H1 (cell line): ENCODE measurements at regions not wholly inside any gene's neighbourhood (a gene's known extent, or its start where the extent isn't known, plus 50 kb on each side); places are given as distances from the start of the nearest gene placed in this dataset.

Experiments
- CTCF ChIA-PET: fragments of 300-600 bp; sonication (Branson Sonifier 250); formaldehyde crosslinking; loops from one replicate; lab custom pipeline; 2021; ENCODE audit not compliant: partially characterized antibody; lab: Charles Lee
- POLR2A ChIA-PET: fragments of 300-600 bp; sonication (Branson Sonifier 250); formaldehyde crosslinking; loops from one replicate; lab custom pipeline; 2021; ENCODE audit warnings: inconsistent platforms; ENCODE audit not compliant: partially characterized antibody; lab: Charles Lee
- DNase-seq, 2 experiments: peaks; one replicate each; pipeline versions ENCODE4 v3.0.0 to v3.0.0-alpha.2; 2010 to 2022; ENCODE audit warnings: low spot score in 2 of 2, low read depth in 1 of 2, mixed read lengths in 1 of 2
- FAIRE-seq: peaks from 2 replicates; lab custom pipeline; 2011; peaks lifted over from hg19 to GRCh38; lab: Jason Lieb, UNC
- H2AFZ ChIP-seq: 2 replicates; pipeline ENCODE4 v1.8.1; 2012; ENCODE audit warnings: low read length, inconsistent platforms
- H2AK5ac ChIP-seq: 2 replicates; pipeline ENCODE4 v1.6.1; 2013; ENCODE audit warnings: low read depth, low read length
- H2BK120ac ChIP-seq: replicated peaks from 2 replicates; pipeline ENCODE3; 2013; ENCODE audit warnings: low read depth, low read length, inconsistent platforms
- H2BK12ac ChIP-seq: 2 replicates; pipeline ENCODE4 v1.6.1; 2013; ENCODE audit warnings: low read depth, low read length
- H2BK15ac ChIP-seq: 2 replicates; pipeline ENCODE4 v1.6.1; 2013; ENCODE audit warnings: low read length
- H2BK20ac ChIP-seq: 2 replicates; pipeline ENCODE4 v1.6.1; 2013; ENCODE audit warnings: low read length
- H2BK5ac ChIP-seq: 2 replicates; pipeline ENCODE4 v1.6.1; 2013; ENCODE audit warnings: low read depth, low read length
- H3K14ac ChIP-seq: 2 replicates; pipeline ENCODE4 v1.6.1; 2013; ENCODE audit warnings: inconsistent platforms; ENCODE audit not compliant: insufficient read length
- H3K18ac ChIP-seq: 2 replicates; pipeline ENCODE4 v1.6.1; 2013; ENCODE audit warnings: low read length; ENCODE audit errors: extremely low read depth
- H3K23ac ChIP-seq: 2 replicates; pipeline ENCODE4 v1.6.1; 2013; ENCODE audit warnings: inconsistent platforms; ENCODE audit not compliant: insufficient read length
- H3K23me2 ChIP-seq: 2 replicates; pipeline ENCODE4 v1.6.1; 2013; ENCODE audit warnings: low read depth, low read length
- H3K27ac ChIP-seq: 2 replicates; pipeline ENCODE4 v1.6.1; 2011; ENCODE audit warnings: low read depth, low read length, inconsistent platforms
- H3K27me3 ChIP-seq, 4 experiments: replicated peaks in 1 of 4; 1 replicate in 1 of 4; 2 replicates in 3 of 4; pipeline versions ENCODE4 v1.6.1 to v1.8.1; 2011 to 2013; ENCODE audit warnings: low read length in 3 of 4, mild to moderate bottlenecking in 3 of 4, inconsistent platforms in 2 of 4, mixed read lengths in 2 of 4, moderate library complexity in 1 of 4; ENCODE audit not compliant: control insufficient read depth in 3 of 4, insufficient read depth in 3 of 4; ENCODE audit errors: extremely low read depth in 1 of 4
- H3K36me3 ChIP-seq, 4 experiments: 2 replicates each; pipeline versions ENCODE4 v1.6.1 to v1.8.1; 2011 to 2013; ENCODE audit warnings: mild to moderate bottlenecking in 4 of 4, low read length in 3 of 4, moderate library complexity in 2 of 4, control low read depth in 1 of 4, inconsistent platforms in 1 of 4; ENCODE audit not compliant: insufficient read depth in 4 of 4, control insufficient read depth in 2 of 4
- H3K4ac ChIP-seq: replicated peaks from 2 replicates; pipeline ENCODE3; 2013; ENCODE audit warnings: low read length, low read depth, mixed read lengths, inconsistent platforms; ENCODE audit not compliant: insufficient read length
- H3K4me1 ChIP-seq, 4 experiments: replicated peaks in 1 of 4; 1 replicate in 1 of 4; 2 replicates in 3 of 4; pipeline versions ENCODE4 v1.6.1 to v1.8.1; 2011 to 2013; ENCODE audit warnings: low read length in 3 of 4, inconsistent platforms in 2 of 4, mixed read lengths in 1 of 4; ENCODE audit not compliant: insufficient read depth in 4 of 4, control insufficient read depth in 3 of 4
- H3K4me2 ChIP-seq, 2 experiments: 2 replicates each; pipeline versions ENCODE4 v1.6.1 to v1.8.1; 2011 to 2013; ENCODE audit warnings: low read depth in 2 of 2, low read length in 2 of 2, control low read depth in 1 of 2, inconsistent platforms in 1 of 2, mild to moderate bottlenecking in 1 of 2; ENCODE audit not compliant: insufficient read depth in 1 of 2
- H3K4me3 ChIP-seq, 4 experiments: fragments of 200-600, 300-600 bp in 1 of 4; sonication (generic), shearing (Covaris generic), sonication (Bioruptor Twin) in 1 of 4; 2 replicates each; pipeline versions ENCODE4 v1.5.1 to v1.8.1; 2011 to 2016; ENCODE audit warnings: low read length in 4 of 4, low read depth in 3 of 4, control low read depth in 2 of 4, inconsistent platforms in 2 of 4, mild to moderate bottlenecking in 2 of 4, mixed read lengths in 1 of 4, moderate library complexity in 1 of 4; ENCODE audit not compliant: insufficient read depth in 2 of 4; ENCODE audit errors: extremely low read depth in 1 of 4
- H3K56ac ChIP-seq: replicated peaks from 2 replicates; pipeline ENCODE3; 2013; ENCODE audit warnings: low read depth, mild to moderate bottlenecking, mixed read lengths, low read length, inconsistent platforms; ENCODE audit not compliant: insufficient read length
- H3K79me1 ChIP-seq: 2 replicates; pipeline ENCODE4 v1.6.1; 2013; ENCODE audit warnings: low read depth, low read length, control low read depth
- H3K79me2 ChIP-seq, 2 experiments: 2 replicates each; pipeline versions ENCODE4 v1.6.1 to v1.8.1; 2012 to 2013; ENCODE audit warnings: low read length in 2 of 2, mild to moderate bottlenecking in 2 of 2, inconsistent platforms in 1 of 2; ENCODE audit not compliant: insufficient read depth in 2 of 2, control insufficient read depth in 1 of 2
- H3K9ac ChIP-seq, 4 experiments: replicated peaks in 1 of 4; 1 replicate in 1 of 4; 2 replicates in 3 of 4; pipeline versions ENCODE4 v1.6.1 to v1.8.1; 2011 to 2013; ENCODE audit warnings: low read depth in 3 of 4, low read length in 3 of 4, control low read depth in 2 of 4, mild to moderate bottlenecking in 2 of 4, moderate library complexity in 2 of 4, inconsistent platforms in 1 of 4; ENCODE audit errors: extremely low read depth in 1 of 4
- H3K9me3 ChIP-seq, 2 experiments: 2 replicates each; pipeline versions ENCODE4 v1.6.1 to v1.8.1; 2012 to 2013; ENCODE audit warnings: mild to moderate bottlenecking in 2 of 2, moderate library complexity in 2 of 2, control low read depth in 1 of 2, inconsistent platforms in 1 of 2, low read depth in 1 of 2, low read length in 1 of 2, mixed read lengths in 1 of 2; ENCODE audit not compliant: insufficient read depth in 2 of 2
- H4K20me1 ChIP-seq, 2 experiments: replicated peaks in 1 of 2; 2 replicates each; pipeline versions ENCODE3 to v1.8.1; 2011 to 2013; ENCODE audit warnings: inconsistent platforms in 2 of 2, low read length in 2 of 2, mild to moderate bottlenecking in 1 of 2; ENCODE audit not compliant: insufficient read depth in 2 of 2, control insufficient read depth in 1 of 2
- H4K5ac ChIP-seq: 2 replicates; pipeline ENCODE4 v1.6.1; 2013; ENCODE audit warnings: low read length, low read depth, mixed read lengths, inconsistent platforms; ENCODE audit not compliant: insufficient read length
- H4K8ac ChIP-seq: 2 replicates; pipeline ENCODE4 v1.8.0; 2013; ENCODE audit warnings: mild to moderate bottlenecking, moderate library complexity, low read length, inconsistent platforms; ENCODE audit not compliant: insufficient read depth; ENCODE audit errors: extremely low read depth
- H4K91ac ChIP-seq: replicated peaks from 2 replicates; pipeline ENCODE3; 2013; ENCODE audit warnings: low read length, mixed read lengths, inconsistent platforms; ENCODE audit not compliant: insufficient read length
- GTF2F1 ChIP-seq: IDR thresholded peaks from 2 replicates; pipeline ENCODE4 v1.6.1; 2012; ENCODE audit warnings: low read depth, low read length, improper control_type of control experiment, borderline replicate concordance
- USF2 ChIP-seq: IDR thresholded peaks from 2 replicates; pipeline ENCODE4 v1.6.1; 2011; ENCODE audit warnings: low read length, improper control_type of control experiment
- WGBS, 2 experiments: shearing (Covaris generic) in 1 of 2; methylation state at CpG; one replicate each; pipeline versions ENCODE4 v1.1.6 to v1.1.7; 2013 to 2015; ENCODE audit warnings: low lambda C conversion rate in 2 of 2, mixed read lengths in 2 of 2, inconsistent platforms in 1 of 2, low coverage in 1 of 2, missing lambda C conversion rate in 1 of 2; ENCODE audit not compliant: insufficient replicate concordance in 2 of 2, insufficient coverage in 1 of 2, insufficient read length in 1 of 2; ENCODE audit errors: extremely low coverage in 1 of 2, missing lambda C conversion rate in 1 of 2; 5-methylcytosine and 5-hydroxymethylcytosine counted together

DNA sequence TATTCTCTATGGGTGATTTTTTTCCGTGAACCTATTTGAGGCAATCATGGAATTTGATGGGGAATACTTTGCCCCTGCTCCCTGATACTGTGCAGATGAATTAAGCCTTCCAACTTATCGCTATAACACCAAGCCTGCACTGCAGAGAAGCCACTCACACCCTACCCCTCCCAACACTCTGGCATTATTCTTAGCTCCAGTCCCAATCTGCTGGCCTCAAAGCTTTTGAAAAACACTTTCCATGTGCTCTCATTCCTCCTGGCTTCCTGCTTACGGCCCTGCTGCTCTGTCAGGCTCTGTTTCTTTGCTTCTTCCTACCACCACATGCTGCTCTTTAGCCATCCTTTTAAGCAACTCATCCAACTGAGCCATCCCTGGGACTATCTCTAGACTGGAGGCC is 327.8 kb upstream of the SLCO3A1 start:
- no peak overlapping the region for H2BK12ac ChIP-seq
- no peak overlapping the region for H3K56ac ChIP-seq
- H2BK20ac ChIP-seq = no peak overlapping the region
- H3K23ac ChIP-seq = no peak overlapping the region
- no peak overlapping the region for H4K91ac ChIP-seq
- peaks cover 0 to 3% (median 0%) of the 10 kb centered on the region in 4 experiments; a peak in 1 of 7 replicates for H3K27me3 ChIP-seq
- no peak overlapping the region for H3K4ac ChIP-seq
- no peak overlapping the region for H3K14ac ChIP-seq
- no peak overlapping the region for H2BK5ac ChIP-seq
- FAIRE-seq (no peak), DNase-seq (no peak)
- 84% methylated on average over 3 of the region's 3 CpGs; no CpG with 5 or more reads in 1 of the 2 experiments for WGBS, 2 experiments
- TF ChIP-seq USF2 (no peak), GTF2F1 (no peak)
- peaks cover 9 to 12% of the 10 kb centered on the region in 2 experiments; a peak in 3 of 4 replicates for H3K9me3 ChIP-seq
- H2BK120ac ChIP-seq = no peak overlapping the region
- no peak overlapping the region for H4K5ac ChIP-seq
- H4K20me1 ChIP-seq = no peaks in the 10 kb centered on the region
- H2BK15ac ChIP-seq = no peak overlapping the region
- no peak overlapping the region for H3K4me3 ChIP-seq
- no peak overlapping the region for H3K9ac ChIP-seq
- POLR2A ChIA-PET = no interaction called here
- H3K4me2 ChIP-seq = no peak overlapping the region
- no peak overlapping the region for H2AFZ ChIP-seq
- H4K8ac ChIP-seq = no peak overlapping the region
- H3K18ac ChIP-seq = no peak overlapping the region
- no peaks in the 10 kb centered on the region for H3K36me3 ChIP-seq
- H3K79me2 ChIP-seq = no peaks in the 10 kb centered on the region
- CTCF ChIA-PET = interaction anchor here (0.6 kb wide), 1 partner anchor 277 kb away, joined by 3 read pairs; no protein-coding TSS in a partner anchor
- H3K79me1 ChIP-seq = no peaks in the 10 kb centered on the region
- H2AK5ac ChIP-seq = no peak overlapping the region
- H3K4me1 ChIP-seq = no peaks in the 10 kb centered on the region
- H3K27ac ChIP-seq = no peak overlapping the region
- no peaks in the 10 kb centered on the region for H3K23me2 ChIP-seq
